ENCODE measurements at regions not wholly inside any gene's neighbourhood (a gene's known extent, or its start where the extent isn't known, plus 50 kb on each side); places are given as distances from the start of the nearest gene placed in this dataset.

GRCh38 chr15:101556273-101556672 is 66.8 kb upstream of the PCSK6 start:
- Histone ChIP-seq H3K4me1 (ENCODE audit: control insufficient read depth in 5 of 5, insufficient read depth in 5 of 5, low read length in 5 of 5) (peaks cover 0 to 13% (median 0%) of the 10 kb centered on the region in 5 donors), H3K9ac (ENCODE audit: insufficient read depth in 1 of 2, low read length in 2 of 2) (no peak overlapping the region), H3K9me3 (ENCODE audit: control insufficient read depth in 4 of 4, insufficient read depth in 3 of 4, low read length in 3 of 4) (no peaks in the 10 kb centered on the region), H3K36me3 (ENCODE audit: control insufficient read depth in 4 of 4, insufficient read depth in 4 of 4, low read length in 4 of 4) (no peaks in the 10 kb centered on the region), H3K27me3 (ENCODE audit: control insufficient read depth in 3 of 3, insufficient read depth in 3 of 3, low read length in 2 of 3) (no peaks in the 10 kb centered on the region), H3K4me3 (no peak overlapping the region), H3K27ac (ENCODE audit: low read depth in 1 of 2, low read length in 1 of 2) (no peak overlapping the region)
- DNase-seq (no peak), ATAC-seq (ENCODE audit: insufficient read depth, low FRiP score) (no peak)
- TF ChIP-seq, protein P1, sequence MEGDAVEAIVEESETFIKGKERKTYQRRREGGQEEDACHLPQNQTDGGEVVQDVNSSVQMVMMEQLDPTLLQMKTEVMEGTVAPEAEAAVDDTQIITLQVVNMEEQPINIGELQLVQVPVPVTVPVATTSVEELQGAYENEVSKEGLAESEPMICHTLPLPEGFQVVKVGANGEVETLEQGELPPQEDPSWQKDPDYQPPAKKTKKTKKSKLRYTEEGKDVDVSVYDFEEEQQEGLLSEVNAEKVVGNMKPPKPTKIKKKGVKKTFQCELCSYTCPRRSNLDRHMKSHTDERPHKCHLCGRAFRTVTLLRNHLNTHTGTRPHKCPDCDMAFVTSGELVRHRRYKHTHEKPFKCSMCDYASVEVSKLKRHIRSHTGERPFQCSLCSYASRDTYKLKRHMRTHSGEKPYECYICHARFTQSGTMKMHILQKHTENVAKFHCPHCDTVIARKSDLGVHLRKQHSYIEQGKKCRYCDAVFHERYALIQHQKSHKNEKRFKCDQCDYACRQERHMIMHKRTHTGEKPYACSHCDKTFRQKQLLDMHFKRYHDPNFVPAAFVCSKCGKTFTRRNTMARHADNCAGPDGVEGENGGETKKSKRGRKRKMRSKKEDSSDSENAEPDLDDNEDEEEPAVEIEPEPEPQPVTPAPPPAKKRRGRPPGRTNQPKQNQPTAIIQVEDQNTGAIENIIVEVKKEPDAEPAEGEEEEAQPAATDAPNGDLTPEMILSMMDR (IDR thresholded peaks at IDR 0.05; ENCODE audit: control extremely low read depth, extremely low read depth) = no peak
- 94 to 97% methylated on average over 16 of the region's 16 CpGs for WGBS, 2 donors

GRCh38 chr15:101554115-101554915 is 64.8 kb upstream of the PCSK6 start:
- H3K36me3 ChIP-seq (ENCODE audit: control insufficient read depth in 4 of 4, insufficient read depth in 4 of 4, low read length in 4 of 4) = no peaks in the 10 kb centered on the region
- no peaks in the 10 kb centered on the region for H3K9me3 ChIP-seq (ENCODE audit: control insufficient read depth in 4 of 4, insufficient read depth in 3 of 4, low read length in 3 of 4)
- ATAC-seq (ENCODE audit: insufficient read depth, low FRiP score) (no peak), DNase-seq (no peak)
- H3K4me1 ChIP-seq (ENCODE audit: control insufficient read depth in 5 of 5, insufficient read depth in 5 of 5, low read length in 5 of 5) = peaks cover 0 to under 1% (median 0%) of the 10 kb centered on the region in 5 donors
- WGBS, 2 donors = 81 to 87% methylated on average over 25 of the region's 25 CpGs
- no peak overlapping the region for H3K9ac ChIP-seq (ENCODE audit: insufficient read depth in 1 of 2, low read length in 2 of 2)
- no peak overlapping the region for H3K4me3 ChIP-seq
- H3K27ac ChIP-seq (ENCODE audit: low read depth in 1 of 2, low read length in 1 of 2) = no peak overlapping the region
- no peaks in the 10 kb centered on the region for H3K27me3 ChIP-seq (ENCODE audit: control insufficient read depth in 3 of 3, insufficient read depth in 3 of 3, low read length in 2 of 3)
- TF ChIP-seq, protein P1 (IDR thresholded peaks at IDR 0.05; ENCODE audit: control extremely low read depth, extremely low read depth) = no peak

- Histone ChIP-seq H3K36me3 (ENCODE audit: control insufficient read depth in 4 of 4, insufficient read depth in 4 of 4, low read length in 4 of 4) (no peaks in the 10 kb centered on the region), H3K27ac (ENCODE audit: low read depth in 1 of 2, low read length in 1 of 2) (no peak overlapping the region), H3K4me3 (no peak overlapping the region), H3K9ac (ENCODE audit: insufficient read depth in 1 of 2, low read length in 2 of 2) (no peak overlapping the region), H3K9me3 (ENCODE audit: control insufficient read depth in 4 of 4, insufficient read depth in 3 of 4, low read length in 3 of 4) (no peaks in the 10 kb centered on the region), H3K4me1 (ENCODE audit: control insufficient read depth in 5 of 5, insufficient read depth in 5 of 5, low read length in 5 of 5) (no peaks in the 10 kb centered on the region), H3K27me3 (ENCODE audit: control insufficient read depth in 3 of 3, insufficient read depth in 3 of 3, low read length in 2 of 3) (no peaks in the 10 kb centered on the region)
- WGBS, 2 donors = 90 to 95% methylated on average over 20 of the region's 20 CpGs
- ATAC-seq (ENCODE audit: insufficient read depth, low FRiP score) = no peak
- DNase-seq = no peak
- TF ChIP-seq, protein P1 (IDR thresholded peaks at IDR 0.05; ENCODE audit: control extremely low read depth, extremely low read depth) = no peak
Observed at GRCh38 chr15:101551696-101552591, 62.4 kb upstream of the PCSK6 start.
